ENCODE measurements at regions not wholly inside any gene's neighbourhood (a gene's known extent, or its start where the extent isn't known, plus 50 kb on each side); places are given as distances from the start of the nearest gene placed in this dataset.
"Not testable (repeated sequence)": the region's sequence is repeated elsewhere in the genome, so short reads cannot be mapped to it uniquely, and the experiment has no call there.

DNA sequence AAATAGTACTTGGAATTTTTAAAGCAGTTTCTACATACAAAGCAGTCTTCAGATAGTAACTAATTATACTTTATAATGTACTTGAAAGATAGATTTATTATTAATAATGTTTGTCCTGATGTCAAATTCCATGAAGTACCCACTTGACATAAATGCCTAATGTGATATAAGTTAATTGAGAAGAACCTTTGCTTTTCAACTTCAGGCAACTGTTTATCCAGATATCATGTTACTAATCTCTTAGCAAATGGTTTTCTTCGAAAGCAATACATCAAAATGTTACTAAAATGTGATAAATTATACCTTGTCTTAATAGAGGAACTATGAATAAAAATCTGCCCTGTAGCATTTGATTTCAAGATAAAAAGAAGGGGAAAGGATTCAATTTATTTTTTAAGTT, 146.8 kb upstream of the FBXL17 start:
- DNase-seq = peak in 1 of 3 experiments; percentile 87

DNA sequence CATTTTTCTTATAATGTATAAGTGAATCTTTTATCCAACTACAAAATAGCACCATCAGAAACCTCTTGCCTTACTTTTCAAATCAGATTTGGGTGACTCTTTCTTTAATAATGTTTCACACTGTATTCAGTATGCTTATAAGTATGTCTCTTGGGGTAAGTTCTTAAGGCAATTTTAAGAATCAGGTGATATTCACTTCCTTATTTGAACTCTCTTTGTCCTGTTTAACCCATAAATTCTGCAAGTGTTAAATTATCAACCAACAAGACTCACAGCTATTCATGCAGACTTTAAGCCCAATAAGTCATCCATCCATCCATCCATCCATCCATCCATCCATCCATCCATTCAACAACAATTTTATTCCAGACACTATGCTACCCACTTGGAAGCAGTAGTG, 142.7 kb upstream of the FBXL17 start:
- no peak for DNase-seq

DNA sequence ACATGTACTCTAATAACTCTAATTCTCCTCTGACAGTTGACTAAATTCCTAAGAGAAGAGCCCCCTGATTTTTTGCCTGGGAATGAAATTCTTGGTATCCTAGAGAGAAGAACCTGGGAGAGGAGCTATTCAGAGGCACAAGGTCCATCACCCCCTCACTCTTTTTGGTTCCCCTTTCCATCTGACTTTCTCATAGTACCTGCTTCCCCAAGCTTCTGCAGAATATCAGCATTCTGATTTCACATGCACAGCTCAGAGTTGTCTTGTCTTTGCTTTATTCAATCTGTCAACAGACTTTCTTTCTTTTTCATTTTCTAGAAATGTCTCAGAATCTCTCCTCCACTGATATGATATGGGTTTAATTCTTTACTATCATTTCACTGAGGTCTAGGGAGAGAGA, 141.5 kb upstream of the FBXL17 start:
- DNase-seq = no peak

DNA sequence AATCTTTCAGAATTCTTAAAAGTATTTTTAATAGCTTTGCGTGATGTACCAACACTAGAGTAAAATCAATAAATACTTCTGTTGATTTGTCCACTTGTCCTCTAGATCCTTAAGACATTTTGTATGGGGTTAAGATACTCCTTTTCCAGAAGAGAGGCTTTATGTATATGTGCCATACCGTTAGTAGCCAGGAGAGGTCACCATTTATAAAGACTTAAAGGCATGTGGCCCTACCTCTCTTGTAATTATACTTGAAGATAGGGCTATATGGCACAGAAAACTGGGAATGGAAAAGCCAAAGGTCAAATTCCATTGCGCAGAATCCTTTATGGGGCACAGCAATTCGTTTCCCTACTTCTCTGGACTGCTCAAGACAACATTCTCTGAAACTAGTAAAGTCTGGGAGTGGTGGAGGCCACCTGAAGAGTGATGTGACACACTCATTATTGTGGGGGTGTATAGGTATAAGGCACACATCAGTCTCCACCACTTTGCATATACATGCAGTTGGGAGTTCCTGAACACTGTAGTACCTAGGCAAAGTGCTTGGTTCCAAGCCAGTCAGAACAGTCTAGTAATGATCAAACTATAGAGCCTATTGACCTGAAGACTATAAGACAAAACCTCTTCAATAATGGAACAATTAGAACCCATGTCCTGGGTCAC, 140.1 kb upstream of the FBXL17 start:
- DNase-seq = peak; percentile 15 to 69 (median 62)

GRCh38 chr5:108521011-108521700, 139.3 kb upstream of the FBXL17 start:
- no peak for DNase-seq

- DNase-seq = no peak
These were observed 134.9 kb upstream of the FBXL17 start for GRCh38 chr5:108516785-108517184.

- DNase-seq = no peak
These were observed 133.7 kb upstream of the FBXL17 start for GRCh38 chr5:108515517-108516105.

DNA sequence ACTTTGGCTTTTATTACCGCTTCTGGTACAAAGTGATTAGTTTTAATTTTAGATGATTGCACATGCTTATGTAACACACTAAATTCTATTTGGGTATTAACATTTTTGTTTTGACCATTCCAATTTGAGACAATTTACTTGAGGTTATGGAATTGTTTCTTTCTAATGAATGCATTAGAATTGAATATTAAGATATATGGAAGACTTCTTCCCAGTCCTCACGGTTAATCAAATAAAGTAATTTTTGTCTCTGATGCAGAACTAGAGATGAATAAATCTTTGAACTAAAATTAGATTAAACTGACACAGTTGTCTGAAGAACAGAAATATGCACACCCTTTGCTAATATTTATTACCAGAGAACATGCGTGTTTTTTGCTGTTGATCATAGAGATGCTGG, 127.1 kb upstream of the FBXL17 start:
- DNase-seq = peak in 1 of 3 experiments; percentile 12

DNA sequence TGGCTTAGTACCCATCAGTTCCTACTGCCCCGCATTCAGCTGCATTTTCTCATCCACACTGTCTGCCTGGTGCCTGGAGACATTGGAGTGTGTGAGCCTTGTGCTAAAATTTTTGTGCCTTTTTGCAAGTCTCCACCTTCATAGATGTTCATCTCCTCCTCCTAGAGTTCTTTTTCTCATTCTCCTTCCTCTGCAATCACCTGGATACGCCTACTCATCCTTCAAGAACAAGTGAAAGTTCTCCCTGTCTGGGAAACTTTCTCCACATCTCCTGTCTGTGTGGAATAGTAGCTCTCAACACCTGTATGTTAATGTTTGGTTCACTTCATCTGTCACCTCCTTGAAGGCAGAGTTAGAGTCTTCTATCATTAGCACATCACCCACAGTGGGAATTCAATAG, 125.7 kb upstream of the FBXL17 start:
- peak in 1 of 3 experiments; percentile 8 for DNase-seq

DNA sequence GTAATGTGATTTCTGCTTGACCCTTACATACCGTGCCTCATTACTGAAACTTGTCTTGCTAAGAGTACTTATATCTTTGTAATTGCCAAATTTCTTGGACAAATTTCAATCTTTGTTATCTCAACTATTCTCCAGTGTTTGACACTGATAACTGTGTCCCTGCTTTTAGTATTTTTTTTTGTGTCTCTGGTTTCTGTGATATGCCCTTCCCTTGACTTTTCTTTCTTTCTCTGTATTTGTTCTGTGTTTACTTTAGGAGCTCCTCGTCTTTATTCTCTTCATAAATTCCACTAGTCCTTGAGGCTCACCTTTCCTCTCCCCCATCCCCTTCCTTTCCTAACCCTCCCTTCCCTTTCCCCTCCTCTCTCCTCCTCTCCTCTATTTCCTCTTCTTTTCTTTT, 123.7 kb upstream of the FBXL17 start:
- DNase-seq = no peak

DNA sequence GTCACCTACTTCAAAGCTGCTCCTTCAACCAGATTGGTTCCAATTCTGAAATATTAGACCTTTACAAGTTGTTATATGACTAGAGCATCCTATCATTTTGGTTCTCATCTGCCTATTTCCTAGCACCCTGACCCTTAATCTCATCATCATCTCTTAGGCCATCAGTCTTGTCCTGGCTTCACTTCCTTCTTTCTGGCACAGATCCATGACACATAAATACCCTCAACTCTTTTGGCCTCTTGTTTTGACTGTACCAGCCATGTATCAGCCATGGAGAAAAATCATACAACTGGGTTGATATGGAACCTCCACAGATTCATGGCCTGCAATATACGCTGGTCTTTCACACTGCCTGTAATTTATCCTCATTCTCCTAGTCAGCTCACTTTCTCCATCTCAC, 123.1 kb upstream of the FBXL17 start:
- DNase-seq = no peak

DNA sequence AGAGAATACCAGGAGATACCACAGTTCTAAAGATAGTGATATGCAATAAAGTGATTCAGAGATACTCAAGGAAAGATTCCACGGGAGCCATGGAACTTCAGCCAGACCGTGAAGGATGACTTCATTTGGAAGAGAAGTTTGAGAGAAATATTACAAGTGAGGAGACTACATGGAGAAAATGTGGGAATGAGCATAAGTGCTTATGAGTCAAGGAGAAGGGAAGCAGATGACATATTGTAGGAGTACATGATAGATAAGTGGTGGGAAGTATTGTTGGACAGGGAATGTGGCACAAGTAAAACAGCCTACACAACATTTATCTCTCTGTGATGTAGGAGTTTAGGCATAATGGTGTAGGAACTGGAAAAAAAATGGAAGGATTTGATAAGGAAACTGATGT, 122.1 kb upstream of the FBXL17 start:
- DNase-seq = no peak

DNA sequence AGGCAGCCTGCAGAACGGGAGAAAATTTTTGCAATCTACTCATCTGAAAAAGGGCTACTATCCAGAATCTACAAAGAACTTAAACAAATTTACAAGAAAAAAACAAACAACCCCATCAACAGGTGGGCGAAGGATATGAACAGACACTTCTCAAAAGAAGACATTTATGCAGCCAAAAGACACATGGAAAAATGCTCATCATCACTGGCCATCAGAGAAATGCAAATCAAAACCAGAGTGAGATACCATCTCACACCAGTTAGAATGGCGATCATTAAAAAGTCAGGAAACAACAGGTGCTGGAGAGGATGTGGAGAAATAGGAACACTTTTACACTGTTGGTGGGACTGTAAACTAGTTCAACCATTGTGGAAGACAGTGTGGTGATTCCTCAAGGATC, 113.7 kb upstream of the FBXL17 start:
- not testable (repeated sequence) for DNase-seq

- DNase-seq = no peak
These were observed 106.1 kb upstream of the FBXL17 start for GRCh38 chr5:108487951-108488350.

GRCh38 chr5:108484035-108484434, 102.1 kb upstream of the FBXL17 start:
- no peak for DNase-seq

GRCh38 chr5:108481355-108481931, 99.5 kb upstream of the FBXL17 start:
- peak in 1 of 3 experiments; percentile 56 for DNase-seq

- no peak for DNase-seq
These were observed 90.3 kb upstream of the FBXL17 start for GRCh38 chr5:108472237-108472636.

DNA sequence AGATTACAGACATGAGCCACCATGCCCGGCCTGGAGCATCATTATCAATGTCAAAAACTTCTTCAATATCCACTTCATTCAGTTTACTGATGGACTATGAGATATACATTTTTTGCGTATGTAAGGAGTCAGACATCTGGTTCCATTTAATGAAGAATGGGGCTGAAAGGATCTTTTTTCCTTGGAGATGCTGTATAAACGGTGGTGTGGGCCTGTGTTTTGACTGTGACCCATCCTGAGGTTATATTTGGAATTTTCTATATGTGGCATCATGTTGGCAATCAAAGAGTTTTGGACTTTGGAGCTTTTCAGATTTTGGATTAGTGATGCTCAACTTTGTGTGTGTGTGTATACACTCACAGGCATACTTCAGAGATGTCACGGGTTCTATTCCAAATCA, 85.7 kb upstream of the FBXL17 start:
- DNase-seq = no peak

- DNase-seq = no peak
These were observed 79.9 kb upstream of the FBXL17 start for GRCh38 chr5:108461628-108462367.

- DNase-seq = peak in 1 of 3 experiments; percentile 28
These were observed 77.9 kb upstream of the FBXL17 start for GRCh38 chr5:108459769-108460168.

- peak in 1 of 3 experiments; percentile 3 for DNase-seq
These were observed 69.4 kb upstream of the FBXL17 start for GRCh38 chr5:108451269-108451668.

- DNase-seq = not testable (repeated sequence)
These were observed 62.2 kb upstream of the FBXL17 start for GRCh38 chr5:108444130-108444529.

DNA sequence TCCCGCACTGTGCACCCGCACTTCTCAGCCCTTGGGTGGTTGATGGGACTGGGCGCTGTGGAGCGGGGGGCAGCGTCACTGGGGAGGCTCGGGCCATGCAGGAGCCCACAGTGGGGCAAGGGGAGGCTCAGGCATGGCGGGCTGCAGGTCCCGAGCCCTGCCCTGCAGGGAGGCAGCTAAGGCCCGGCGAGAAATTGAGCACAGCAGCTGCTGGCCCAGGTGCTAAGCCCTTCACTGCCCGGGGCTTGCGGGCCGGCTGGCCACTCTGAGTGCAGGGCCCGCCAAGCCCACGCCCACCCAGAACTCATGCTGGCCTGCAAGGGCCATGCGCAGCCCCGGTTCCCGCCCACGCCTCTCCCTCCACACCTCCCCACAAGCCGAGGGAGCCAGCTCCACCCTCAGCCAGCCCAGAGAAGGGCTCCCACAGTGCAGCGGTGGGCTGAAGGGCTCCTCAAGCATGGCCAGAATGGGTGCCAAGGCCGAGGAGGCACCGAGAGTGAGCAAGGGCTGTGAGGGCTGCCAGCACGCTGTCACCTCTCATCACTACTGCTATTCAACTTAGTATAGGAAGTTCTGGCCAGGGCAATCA, 60.3 kb upstream of the FBXL17 start:
- DNase-seq = not testable (repeated sequence)
